SK-N-SH treated with all-trans-retinoic acid at 6 μM for 48 hours (cell line): ENCODE measurements at regions not wholly inside any gene's neighbourhood (a gene's known extent, or its start where the extent isn't known, plus 50 kb on each side); places are given as distances from the start of the nearest gene placed in this dataset.

Experiments
- ATAC-seq: fragments of 200-7000 bp; cut with Tn5 transposase; 3 replicates; pipeline ENCODE4 v1.9.1; 2020; ENCODE audit warnings: mild to moderate bottlenecking, moderate library complexity
- ARNTL ChIP-seq: fragments of 450-650 bp; formaldehyde crosslinking; IDR thresholded peaks from 2 replicates; pipeline ENCODE4 v1.5.0; 2020; ENCODE audit warnings: low read depth, mild to moderate bottlenecking, moderate library complexity, borderline replicate concordance
- CREB5 ChIP-seq: fragments of 250-450 bp; sonication (Bioruptor Pico); IDR thresholded peaks from 2 replicates; pipeline ENCODE4 v1.5.1; 2020; ENCODE audit warnings: low read depth, mild to moderate bottlenecking, moderate library complexity
- CSDC2 ChIP-seq: fragments of 250-450 bp; sonication (Bioruptor Pico); IDR thresholded peaks from 2 replicates; pipeline ENCODE4 v1.5.0; 2020; ENCODE audit warnings: mild to moderate bottlenecking, moderate library complexity
- GLIS3 ChIP-seq: fragments of 250-450 bp; sonication (Bioruptor Pico); IDR thresholded peaks from 2 replicates; pipeline ENCODE4 v1.5.0; 2020; ENCODE audit warnings: mild to moderate bottlenecking, moderate library complexity
- OSR1 ChIP-seq: fragments of 250-450 bp; sonication (Bioruptor Pico); IDR thresholded peaks from 2 replicates; pipeline ENCODE4 v1.8.0; 2022; ENCODE audit warnings: moderate library complexity, mild to moderate bottlenecking, inconsistent platforms
- POU6F1 ChIP-seq: fragments of 250-450 bp; sonication (Bioruptor Pico); IDR thresholded peaks from 2 replicates; pipeline ENCODE4 v1.8.0; 2021; ENCODE audit warnings: low read depth, mild to moderate bottlenecking, moderate library complexity, borderline replicate concordance
- PPARA ChIP-seq: fragments of 250-450 bp; sonication (Bioruptor Pico); IDR thresholded peaks from 2 replicates; pipeline ENCODE4 v1.5.0; 2020; ENCODE audit warnings: mild to moderate bottlenecking, borderline replicate concordance
- SNAI2 ChIP-seq: fragments of 250-450 bp; sonication (Bioruptor Pico); IDR thresholded peaks from 2 replicates; pipeline ENCODE4 v1.5.0; 2020; ENCODE audit warnings: mild to moderate bottlenecking, moderate library complexity
- TCF4 ChIP-seq: fragments of 250-450 bp; sonication (Bioruptor Pico); IDR thresholded peaks from 2 replicates; pipeline ENCODE4 v1.8.0; 2021; ENCODE audit warnings: mild to moderate bottlenecking, moderate library complexity, borderline replicate concordance
- TSHZ2 ChIP-seq: fragments of 250-450 bp; sonication (Bioruptor Pico); IDR thresholded peaks from 2 replicates; pipeline ENCODE4 v1.5.0; 2020; ENCODE audit warnings: mild to moderate bottlenecking, moderate library complexity
- ZFP3 ChIP-seq: fragments of 250-450 bp; sonication (Bioruptor Pico); IDR thresholded peaks from 2 replicates; pipeline ENCODE4 v1.5.0; 2020; ENCODE audit warnings: mild to moderate bottlenecking, moderate library complexity
- ZFP30 ChIP-seq: fragments of 450-650 bp; formaldehyde crosslinking; IDR thresholded peaks from 2 replicates; pipeline ENCODE4 v1.5.0; 2022; ENCODE audit warnings: mild to moderate bottlenecking, moderate library complexity
- ZNF565 ChIP-seq: fragments of 450-650 bp; formaldehyde crosslinking; conservative IDR thresholded peaks from 2 replicates; pipeline ENCODE4 v1.5.0; 2020; ENCODE audit warnings: low read depth, mild to moderate bottlenecking, moderate library complexity
- ZNF70 ChIP-seq: fragments of 450-650 bp; formaldehyde crosslinking; IDR thresholded peaks from 2 replicates; pipeline ENCODE4 v1.5.0; 2020; ENCODE audit warnings: mild to moderate bottlenecking, moderate library complexity
- ZNF8 ChIP-seq: fragments of 450-650 bp; formaldehyde crosslinking; IDR thresholded peaks from 2 replicates; pipeline ENCODE4 v1.5.0; 2020; ENCODE audit warnings: mild to moderate bottlenecking, moderate library complexity
- TF ChIP-seq, protein P1 (sequence below): fragments of 250-450 bp; sonication (Bioruptor Pico); IDR thresholded peaks from 2 replicates; pipeline ENCODE4 v1.5.1; 2021; ENCODE audit warnings: mild to moderate bottlenecking, moderate library complexity

DNA sequence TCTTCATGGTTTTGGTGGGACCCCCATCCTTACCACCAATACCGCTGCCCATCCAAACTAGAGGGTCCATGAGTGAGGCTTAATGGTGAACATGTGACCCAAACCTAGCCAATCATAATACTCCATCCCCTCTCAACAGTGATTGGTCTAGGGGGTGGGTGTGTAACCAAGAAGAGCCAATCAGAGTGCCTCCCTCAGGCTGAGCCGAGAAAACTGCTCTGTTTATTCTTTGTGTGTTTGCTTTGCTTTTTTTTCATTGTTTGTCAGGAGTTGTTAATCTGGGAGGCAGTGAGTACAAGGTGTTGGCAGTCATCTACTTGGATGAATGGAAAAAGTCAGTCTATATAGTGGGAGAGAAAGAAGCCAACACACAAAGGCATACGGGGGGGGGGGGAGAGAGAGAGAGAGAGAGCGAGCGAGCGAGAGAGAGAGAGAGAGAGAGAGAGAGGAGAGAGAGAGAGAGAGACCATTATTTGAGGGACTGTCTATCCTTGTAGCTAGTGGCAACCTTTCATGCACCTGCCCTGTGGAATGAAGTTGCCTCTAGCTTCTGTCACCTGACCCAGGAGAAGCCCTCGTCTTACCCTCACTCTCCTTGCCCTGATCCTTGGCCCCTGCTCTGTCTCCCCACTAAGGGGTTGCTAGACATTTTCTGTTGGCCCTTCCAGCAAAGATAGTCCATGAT is 441.7 kb downstream of the TYW1 start (continued):
- TF ChIP-seq TSHZ2 (no peak), OSR1 (CRISPR knock-in tag) (no peak), ZNF70 (no peak), ZFP30 (CRISPR knock-in tag) (no peak)

DNA sequence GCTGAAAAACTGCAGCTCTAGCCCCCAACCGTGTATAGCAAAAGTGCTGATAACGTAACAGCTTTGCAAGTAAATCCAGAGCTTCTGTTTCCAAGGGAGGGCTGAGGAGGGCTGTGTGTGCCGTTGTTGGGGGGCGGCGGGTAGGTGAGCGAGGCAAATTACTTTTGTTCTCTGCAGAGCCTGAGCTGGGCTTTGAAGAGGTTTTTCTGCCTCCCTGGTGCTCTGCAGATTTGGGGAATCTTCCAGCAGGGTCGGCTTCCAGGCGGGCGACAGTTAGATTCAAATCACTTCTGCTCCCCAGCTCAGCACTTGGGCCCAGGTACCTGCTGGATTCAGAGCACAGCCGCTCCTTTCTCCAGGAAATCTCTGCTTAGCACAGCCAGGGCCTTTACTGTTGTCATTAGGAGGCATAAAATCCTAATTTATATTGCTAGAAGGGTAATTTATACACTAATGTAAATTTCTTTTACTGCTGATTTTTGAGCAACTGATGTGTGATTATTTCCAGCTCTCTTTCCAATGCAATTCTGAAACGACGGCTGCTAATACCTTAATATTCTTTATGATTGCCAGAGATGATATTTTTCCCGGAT is 442.4 kb downstream of the TYW1 start:
- ATAC-seq = no peak
- TF ChIP-seq ZNF70 (no peak), ZNF565 (CRISPR knock-in tag) (no peak), GLIS3 (CRISPR knock-in tag) (no peak), CREB5 (no peak)
- TF ChIP-seq, protein P1, sequence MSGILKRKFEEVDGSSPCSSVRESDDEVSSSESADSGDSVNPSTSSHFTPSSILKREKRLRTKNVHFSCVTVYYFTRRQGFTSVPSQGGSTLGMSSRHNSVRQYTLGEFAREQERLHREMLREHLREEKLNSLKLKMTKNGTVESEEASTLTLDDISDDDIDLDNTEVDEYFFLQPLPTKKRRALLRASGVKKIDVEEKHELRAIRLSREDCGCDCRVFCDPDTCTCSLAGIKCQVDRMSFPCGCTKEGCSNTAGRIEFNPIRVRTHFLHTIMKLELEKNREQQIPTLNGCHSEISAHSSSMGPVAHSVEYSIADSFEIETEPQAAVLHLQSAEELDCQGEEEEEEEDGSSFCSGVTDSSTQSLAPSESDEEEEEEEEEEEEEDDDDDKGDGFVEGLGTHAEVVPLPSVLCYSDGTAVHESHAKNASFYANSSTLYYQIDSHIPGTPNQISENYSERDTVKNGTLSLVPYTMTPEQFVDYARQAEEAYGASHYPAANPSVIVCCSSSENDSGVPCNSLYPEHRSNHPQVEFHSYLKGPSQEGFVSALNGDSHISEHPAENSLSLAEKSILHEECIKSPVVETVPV (CRISPR knock-in tag) = no peak

DNA sequence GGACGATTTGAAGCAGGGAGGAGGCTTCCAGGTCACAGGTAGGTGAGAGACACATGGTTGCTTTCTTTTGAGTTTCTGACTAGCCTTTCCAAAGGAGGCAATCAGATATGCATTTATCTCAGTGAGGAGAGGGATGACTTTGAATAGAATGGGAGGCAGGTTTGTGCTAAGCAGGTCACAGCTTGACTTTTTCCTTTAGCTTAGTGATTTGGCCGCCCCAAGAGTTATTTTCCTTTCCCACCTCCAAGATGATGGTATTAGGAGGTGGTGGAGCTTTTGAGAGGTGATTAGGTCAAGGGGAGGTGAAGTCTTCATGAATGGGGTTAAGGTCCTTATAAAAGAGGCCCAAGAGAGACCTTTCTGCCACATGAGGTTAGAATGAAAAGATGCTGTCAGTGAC is 443.7 kb downstream of the TYW1 start:
- ATAC-seq = no peak
- TF ChIP-seq CSDC2 (CRISPR knock-in tag) = no peak
- TF ChIP-seq ARNTL (CRISPR knock-in tag) = no peak

GRCh38 chr7:67445728-67446127 is 449.1 kb downstream of the TYW1 start:
- TF ChIP-seq TSHZ2 (no peak), PPARA (CRISPR knock-in tag) (no peak), TCF4 (no peak), ZFP3 (CRISPR knock-in tag) (no peak), POU6F1 (CRISPR knock-in tag) (no peak), ZFP30 (CRISPR knock-in tag) (no peak), ARNTL (CRISPR knock-in tag) (no peak), GLIS3 (CRISPR knock-in tag) (no peak), SNAI2 (CRISPR knock-in tag) (no peak), OSR1 (CRISPR knock-in tag) (no peak), CSDC2 (CRISPR knock-in tag) (no peak), ZNF8 (CRISPR knock-in tag) (no peak)
- no peak for ATAC-seq
